Dermis blood vessel endothelial cell (primary cell): ENCODE measurements at regions not wholly inside any gene's neighbourhood (a gene's known extent, or its start where the extent isn't known, plus 50 kb on each side); places are given as distances from the start of the nearest gene placed in this dataset.

ENCODE experiments used
- DNase-seq: peaks from one replicate; pipeline ENCODE4 v3.0.0; 2010

DNA sequence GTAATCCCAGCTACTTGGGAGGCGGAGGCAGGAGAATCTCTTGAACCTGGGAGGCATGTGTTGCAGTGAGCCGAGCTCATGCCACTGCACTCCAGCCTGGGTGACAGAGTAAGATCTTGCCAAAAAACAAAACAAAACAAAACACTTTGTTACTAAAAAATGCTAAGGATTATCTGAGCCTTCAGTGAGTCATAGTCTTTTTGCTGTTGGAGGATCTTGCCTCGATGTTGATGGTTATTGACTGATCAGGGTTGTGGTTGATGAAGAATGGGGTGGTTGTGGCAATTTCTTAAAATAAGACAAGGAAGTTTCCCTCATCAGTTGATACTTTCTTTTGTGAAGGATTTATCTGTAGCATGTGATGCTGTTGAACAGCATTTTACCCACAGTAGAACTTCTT lies 196.8 kb upstream of the HDDC2 start:
- no peak for DNase-seq

DNA sequence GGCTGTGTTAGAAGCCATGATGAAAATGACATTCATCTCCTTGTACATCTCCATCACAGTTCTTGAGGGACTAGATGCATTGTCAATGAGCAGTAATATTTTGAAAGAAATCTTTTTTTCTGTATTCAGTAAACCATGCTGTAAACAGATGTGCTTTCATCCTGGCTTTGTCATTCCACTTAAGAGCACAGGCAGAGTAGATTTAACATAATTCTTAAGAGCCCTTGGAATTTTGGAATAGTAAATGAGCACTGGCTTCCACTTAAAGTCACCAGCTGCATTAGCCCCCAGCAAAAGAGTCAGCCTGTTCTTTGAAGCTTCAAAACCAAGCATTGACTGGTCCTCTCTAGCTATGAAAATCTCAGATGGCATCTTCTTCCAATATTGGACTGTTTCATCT lies 197.8 kb upstream of the HDDC2 start:
- no peak for DNase-seq

DNA sequence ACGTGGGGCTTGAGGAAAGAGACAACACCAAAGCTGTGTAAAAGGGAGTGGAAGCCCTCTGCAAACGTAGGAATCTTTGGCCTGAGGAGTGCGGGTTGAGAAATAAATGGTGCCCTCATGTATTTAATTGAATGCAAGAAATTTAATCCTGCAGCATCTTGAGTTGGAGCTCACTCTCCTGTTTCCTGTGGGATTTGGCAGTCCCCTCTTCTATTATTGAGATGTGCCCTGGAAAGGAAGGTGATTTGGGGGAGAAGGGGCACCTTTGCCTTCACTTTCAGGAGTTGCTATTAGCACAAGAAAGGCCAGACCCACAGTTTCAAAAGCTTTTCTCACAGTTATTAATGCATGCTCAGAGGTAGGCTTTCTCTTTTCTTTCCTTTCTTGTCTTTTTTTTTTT lies 201.4 kb upstream of the HDDC2 start:
- DNase-seq, result no peak

DNA sequence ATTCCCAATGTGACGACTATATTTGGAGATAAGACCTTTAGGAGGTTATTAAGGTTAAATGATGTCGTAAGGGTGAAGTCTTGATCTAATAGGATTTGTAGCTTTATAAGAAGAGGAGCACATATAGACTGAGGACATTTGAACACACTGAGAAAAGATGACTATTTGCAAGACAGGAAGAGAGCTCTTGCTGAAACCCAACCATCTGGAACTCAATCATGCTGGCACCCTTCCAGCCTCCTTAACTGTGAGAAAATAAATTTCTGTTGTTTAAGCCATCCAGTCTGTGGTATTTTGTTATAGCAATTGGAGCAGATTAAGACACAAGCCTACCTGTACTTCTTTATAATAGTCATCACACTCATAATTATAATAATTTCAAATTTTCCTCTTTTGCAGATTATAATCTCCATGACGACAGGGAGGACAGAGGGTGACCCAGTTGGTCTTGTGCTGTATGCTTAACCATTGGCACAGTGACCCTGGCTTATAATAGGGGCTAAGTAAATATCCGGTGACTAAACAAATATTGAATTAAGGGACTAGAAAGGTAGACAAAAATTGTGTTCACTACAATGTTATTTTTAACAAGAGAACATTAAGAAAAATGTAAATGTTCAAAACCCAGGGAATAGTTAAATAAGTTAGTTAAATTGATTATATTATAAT lies 206.4 kb upstream of the HDDC2 start:
- DNase-seq, result peak; percentile 73

DNA sequence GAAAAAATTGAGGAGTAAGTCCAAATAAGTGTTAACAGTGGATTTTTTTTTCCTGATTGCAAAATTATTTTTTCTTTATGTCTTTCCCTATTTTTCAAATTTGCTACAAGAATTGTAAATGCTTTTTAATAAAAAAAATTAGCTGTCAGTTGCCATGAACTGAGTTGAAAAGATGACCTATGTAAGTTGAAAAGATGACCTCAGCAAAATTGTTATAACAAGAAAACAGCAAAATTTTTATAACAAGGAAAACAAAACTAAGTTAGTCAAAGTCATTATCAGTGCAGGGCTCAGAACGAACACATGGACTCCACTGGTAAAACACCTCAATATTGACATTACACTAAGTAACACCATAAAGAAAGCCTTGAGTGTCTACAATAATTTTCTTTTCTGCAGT lies 207.0 kb upstream of the HDDC2 start:
- no peak for DNase-seq

DNA sequence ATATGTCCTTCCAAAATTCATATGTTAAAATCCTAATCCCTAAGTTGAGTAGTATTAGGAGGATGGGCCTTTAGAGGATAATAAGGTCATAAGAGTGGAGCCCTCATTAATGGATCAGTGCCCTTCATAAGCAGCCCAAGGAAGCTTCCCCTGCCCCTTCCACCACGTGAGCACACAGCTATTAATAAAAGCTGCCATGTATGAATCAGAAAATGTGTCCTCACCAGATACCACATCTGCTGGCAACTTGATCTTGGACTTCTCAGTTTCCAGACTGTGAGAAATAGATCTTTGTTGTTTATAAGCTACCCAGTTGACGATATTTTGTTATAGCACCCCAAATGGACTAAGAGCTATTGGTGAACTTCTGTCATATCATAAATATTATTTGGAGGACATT lies 207.7 kb upstream of the HDDC2 start:
- DNase-seq, result no peak

DNA sequence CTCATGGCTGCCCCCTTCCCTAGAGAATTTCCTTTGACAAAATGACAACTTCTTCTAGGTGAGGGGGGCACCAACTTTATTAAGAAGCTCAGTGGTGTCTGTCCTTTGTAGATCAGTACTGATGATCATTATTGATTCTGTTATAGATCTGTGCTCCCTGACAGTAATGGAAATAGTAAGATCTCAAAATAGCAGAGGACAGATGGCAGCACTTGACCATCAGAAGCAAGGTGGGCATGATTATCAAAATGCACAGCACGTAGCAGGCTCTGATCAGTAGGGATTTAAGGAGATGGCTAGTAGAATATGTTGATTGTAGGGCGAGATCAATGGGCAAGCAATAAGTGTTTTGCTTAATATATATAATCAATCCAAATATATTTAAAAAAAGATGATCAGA lies 208.6 kb upstream of the HDDC2 start:
- no peak for DNase-seq

DNA sequence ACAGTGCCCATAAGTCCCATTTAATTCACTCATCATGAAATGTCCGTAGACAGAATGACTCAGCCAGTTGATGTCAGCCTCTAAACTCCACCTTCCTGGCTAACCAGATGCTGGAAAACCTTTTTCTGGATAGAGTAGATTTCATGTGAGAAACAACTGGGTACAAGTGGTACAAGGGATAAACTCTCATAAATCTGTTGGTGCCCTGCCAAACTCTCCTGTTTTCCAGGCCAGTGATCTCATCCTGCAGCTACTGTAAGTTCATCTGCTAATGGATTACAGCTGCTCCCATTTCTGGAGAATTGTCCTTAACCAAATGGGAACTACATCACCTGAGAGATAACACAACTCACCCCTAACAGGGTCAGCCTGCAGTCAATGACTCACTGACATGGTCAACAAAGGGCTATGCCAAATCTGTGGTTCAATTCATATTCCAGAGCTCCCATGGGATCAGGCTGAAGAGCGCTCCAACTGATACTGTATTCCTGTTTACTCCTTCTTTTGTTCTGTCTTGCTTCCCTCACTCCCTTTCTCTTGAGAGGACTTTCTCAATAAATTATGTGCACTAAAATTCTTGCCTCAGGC lies 210.1 kb upstream of the HDDC2 start:
- DNase-seq, result peak; percentile 60

DNA sequence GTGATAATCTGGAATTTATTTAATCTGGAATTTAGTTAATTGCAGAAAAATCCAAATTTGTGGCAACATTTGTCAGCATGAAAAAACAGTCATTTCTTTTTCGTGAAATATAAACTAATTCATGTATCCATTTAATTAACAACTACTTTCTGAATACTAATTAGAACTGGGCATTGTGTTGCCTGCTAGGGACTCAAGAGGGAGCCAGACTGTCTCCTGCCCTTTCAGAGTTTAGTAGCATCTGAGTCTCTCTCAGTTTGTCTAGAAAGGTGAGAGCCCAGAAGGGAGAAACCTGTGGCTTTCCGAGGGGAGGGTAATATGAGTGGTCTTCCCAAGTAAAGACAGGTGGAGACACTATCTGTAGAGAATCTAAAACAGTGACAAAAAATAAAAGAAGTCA lies 210.9 kb upstream of the HDDC2 start:
- peak; percentile 22 for DNase-seq

DNA sequence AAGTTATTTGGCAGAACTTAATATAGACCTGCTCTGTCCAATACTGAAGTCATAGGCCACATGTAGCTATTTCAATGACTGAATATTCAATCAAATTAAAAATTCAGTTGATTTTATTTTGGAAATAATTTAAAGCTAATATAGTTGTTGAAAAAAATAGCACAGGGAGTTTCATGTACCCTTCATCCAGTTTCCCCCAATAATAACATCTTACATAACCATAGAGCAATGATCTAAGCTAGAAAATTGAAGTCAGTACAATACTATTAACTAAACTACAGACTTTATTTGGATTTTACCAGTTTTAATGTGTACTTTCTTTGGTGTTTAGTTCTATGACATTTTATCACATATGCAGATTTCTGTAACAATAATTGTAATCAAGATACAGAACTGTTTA lies 212.2 kb upstream of the HDDC2 start:
- DNase-seq, result no peak

DNA sequence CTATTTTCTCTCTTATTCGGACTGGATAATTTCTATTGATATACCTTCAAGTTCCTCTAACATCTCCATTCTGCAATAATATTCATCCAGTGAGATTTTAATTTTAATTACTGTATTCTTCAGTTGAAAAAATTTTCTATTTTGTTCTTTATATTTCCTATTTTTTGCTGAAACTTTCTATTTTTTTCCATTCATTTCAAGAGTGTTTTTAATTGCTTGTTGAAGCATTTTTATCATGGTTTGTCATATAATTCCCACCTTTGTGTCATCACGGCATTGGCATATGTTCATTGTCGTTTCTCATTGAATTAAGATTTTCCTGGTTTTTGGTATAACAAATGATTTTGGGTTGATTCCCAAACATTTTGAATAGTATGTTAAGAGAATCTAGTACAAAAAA lies 214.9 kb upstream of the HDDC2 start:
- DNase-seq, result no peak

DNA sequence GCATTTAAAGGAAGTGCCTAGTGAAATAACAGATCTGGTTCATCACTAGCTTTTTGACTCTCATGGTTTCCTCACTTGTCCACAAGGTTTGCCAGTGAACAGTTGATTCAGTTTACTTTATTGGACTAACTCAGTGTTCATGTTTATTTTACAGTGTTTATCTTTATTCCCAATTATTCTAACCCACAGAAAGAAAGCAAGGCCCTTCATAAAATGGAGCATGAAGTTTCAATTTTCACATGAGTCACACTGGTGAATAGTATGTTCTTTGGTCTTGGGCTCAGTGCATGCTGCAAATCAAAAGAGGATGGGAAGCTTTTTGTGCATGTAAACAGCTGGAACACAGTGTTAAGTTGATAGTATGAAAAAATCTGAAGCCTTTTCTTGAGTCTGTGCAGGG lies 217.6 kb upstream of the HDDC2 start:
- no peak for DNase-seq

DNA sequence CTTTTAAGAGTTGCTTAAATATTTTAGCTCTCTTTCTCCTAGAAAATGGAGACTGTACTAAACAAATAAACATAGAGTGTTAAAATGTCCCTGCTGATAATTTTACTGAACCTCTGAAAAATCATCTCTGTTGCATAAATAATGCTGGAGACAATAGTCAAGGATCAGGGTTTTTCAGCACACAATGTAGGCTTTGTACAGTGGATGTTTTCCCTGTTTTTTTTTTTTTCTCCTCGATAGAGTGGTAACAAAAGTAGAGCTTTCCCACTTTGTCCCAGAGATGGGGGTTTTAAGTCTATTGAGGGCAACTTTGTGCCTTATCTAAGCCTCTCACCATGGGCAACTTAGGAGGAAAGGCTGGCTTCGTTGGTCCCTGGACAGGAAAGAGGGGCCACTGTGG lies 222.6 kb upstream of the HDDC2 start:
- DNase-seq, result no peak

DNA sequence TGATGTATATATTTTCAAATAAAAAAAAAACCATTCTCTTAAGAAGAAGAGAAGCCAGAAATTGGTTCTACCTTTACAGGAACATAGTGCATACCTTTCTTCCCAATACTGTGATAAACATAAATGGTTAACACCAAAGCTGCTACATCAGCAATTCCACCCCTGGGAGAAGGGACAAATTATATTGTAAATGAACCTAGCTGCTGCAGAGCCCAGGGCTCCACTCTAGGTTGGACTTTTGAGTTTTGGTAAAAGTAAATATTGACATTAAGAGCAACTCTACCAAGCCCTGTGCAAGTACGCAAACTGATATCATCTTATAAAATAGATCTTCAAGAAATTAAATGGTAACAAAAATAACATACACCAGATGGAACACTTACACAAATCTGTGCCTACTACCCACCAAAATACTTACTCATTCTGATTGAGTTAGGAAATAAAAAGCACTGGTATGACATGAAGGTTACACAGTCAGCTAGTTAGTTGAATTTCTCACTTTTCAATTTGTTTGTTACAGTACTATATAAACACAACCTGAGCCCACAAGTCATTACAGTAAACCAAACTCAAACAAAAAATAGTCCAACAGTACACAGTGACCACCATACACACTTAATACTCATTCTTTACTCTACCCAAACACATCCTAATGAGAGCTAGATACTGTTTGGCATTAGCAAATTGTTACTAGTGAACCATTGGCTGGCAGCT lies 223.3 kb upstream of the HEY2 start:
- no peak for DNase-seq

DNA sequence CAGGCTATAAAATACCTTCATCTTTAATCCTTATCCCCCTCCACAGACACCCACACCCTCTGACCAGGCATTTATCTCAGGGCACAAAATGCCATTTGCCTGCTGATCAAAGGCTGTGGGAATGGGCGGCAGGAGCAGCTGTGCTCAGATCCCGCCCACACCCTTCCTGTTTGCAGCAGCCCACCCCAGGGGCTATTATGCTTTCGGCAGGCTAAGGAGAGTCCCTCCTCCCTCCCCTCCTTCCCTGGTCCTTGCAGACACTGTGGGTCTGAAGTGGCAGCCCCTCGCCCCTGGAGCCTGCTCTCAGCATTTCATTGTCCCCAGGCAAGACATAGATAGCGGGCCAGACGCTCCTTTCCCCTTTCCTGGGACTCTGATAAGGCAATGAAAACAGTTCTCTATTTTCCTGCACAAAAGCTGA lies 220.8 kb upstream of the HEY2 start:
- no peak for DNase-seq

DNA sequence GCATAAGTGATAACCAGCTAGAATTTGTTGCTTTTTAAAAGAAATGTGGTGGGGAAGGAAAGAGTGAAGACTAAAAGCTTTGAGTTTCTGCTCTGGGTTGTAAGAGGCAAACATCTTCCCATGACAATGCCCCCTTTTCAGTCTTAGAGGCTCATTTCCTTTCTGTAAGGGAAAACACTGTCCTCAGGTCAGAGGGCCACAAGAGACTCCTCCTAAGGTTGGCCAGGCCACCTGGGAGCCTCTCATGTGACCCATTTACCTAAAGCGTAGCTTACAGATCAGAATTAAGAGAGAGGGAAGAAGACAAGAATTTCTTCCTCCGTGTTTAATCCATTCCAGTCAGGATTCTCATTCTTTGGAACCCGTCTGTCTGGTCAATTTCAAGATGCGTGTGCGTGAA lies 220.4 kb upstream of the HEY2 start:
- DNase-seq, result no peak

DNA sequence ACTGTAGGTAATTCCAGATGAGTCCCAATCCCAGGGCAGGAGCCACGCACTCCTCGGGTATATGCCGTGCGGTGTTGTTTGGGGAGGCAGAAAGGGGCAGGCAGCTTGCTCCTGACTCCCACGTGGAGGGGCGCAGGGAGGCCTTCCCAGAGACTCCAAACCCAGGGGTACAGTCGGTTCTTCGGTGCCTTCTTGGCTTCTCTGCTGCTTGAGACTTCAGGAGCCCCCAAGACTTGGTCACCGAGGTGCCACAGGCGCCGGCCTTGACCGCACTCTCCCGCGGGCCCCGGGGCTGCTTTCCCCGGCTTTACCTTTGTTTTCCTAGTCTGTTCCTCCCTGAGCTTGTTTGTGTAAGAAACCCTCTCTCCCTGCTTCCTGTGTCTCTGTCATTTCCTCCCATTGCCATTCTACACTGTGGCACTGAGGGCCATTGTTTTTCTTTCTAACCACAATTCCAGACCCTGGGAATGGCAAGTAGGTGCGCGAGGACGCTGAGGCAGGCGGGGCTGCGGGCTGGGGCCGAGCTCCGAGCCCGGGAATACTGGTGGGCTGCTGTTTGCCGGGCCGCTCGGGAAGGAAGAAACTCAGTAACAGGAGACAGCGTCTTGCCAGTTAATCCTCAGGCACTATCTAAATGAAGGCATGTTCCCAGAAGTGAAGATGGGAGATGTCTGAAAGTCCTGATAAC lies 215.6 kb upstream of the HEY2 start:
- peak; percentile 21 for DNase-seq

DNA sequence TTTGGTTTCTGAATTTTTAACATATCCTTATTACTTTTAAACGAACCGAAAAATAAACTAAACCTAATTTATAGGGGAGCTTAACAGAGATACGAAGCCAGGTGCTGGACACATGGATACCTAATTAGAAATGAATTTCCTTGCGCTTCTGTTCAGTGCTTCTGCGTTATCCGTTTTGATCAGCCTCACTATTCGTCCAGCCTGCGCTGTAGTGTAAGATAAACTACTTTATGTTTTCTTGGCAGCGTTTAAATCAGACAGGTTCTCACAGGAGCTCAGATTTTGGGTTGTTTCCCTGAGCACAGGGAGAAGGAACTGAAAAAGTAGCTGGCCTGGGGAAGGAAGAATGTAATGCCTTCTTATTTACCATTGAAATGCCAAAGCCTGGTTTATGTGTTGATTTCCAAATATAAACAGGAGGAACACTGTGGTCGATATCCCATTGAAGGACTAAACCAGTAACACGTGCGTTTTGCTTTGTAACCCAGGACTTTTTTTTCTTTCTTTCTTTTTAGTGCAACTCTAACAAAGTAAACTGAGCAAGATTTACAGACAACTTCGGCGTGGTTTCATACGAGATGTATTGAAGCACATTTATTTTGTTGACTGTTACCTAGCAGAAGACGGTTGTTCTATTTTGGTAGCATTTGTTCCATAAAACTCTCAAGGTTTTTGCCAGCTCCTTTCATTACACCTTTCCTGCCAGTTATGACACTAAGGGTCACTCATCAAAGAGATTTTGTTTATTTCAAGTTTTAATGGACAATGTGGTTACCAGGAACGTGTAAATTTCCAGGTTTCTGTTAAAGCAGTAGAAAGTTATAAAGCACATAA lies 214.8 kb upstream of the HEY2 start:
- peak; percentile 10 for DNase-seq

DNA sequence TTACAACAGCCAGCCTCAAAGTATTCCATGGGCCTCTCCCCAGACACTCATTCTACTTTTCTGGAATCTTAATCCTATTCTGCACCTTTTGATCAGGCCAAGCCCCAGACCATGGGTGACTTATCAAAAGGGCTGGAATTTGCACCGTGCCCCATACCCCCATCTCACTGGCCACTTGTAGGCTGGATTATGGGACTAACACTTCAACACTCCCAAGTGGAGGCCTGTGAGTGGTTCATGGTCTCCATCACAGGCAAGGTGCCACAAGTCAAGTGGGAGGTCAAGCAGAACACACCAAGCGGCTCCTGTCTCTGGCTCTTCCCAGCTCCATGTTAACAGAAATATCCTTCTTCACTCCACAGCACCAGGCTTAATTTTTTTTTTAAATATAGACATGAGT lies 212.3 kb upstream of the HEY2 start:
- DNase-seq, result no peak

DNA sequence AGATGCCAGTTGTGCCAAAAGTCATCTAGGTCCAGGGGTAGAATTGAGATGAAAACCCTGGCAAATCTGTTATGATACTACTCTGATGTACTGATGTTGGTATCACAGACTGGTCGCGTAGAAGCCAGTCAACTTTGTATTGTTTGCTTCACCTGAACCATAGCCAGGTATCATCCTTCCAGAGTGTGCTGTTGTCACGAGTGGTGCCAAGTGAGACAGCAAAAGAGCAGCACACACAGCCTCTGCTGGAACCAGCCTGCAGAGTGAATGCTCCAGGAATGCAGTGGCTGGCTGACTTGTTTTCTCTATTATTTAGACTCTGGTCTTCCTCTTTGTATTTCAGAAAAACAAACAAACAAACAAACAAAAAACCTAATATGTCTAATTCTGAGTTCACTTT lies 209.5 kb upstream of the HEY2 start:
- no peak for DNase-seq

DNA sequence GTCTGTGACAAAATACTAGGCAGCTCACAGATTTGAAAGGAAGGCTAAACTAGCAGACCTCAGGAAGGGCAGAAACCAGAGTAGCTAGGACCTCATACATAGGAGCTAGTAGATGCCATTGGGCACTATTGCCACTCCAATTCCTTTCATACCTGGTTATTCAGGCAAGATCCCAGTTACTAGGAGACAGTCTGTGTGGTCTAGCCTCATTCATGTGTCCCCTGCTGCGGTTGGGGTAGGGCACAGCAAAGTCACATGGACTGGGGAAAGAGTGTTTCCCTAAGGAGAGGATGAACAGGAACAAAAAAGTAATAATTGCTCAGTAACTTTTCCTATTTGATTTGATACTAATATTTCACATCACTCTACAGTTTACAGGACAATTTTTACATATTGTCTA lies 204.6 kb upstream of the HEY2 start:
- DNase-seq, result no peak

DNA sequence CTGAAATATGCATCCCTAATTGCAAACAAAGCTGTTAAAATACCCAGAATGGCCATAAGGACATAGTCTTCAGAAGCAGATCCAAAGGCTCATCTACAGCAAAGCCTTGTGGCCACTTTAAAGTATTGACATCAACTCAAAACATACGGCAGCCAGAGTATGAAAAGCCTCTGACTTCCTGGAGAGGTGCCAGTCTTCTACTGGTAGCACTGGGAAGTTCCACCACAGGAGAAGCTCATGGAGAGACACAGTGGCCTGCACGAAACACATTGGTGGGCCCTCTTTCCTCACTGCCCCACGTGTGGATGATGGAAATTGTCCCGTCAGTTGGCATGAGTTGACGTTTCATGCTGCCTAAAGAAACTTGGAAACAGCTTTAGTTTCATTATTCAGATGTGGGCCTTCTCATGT lies 202.6 kb upstream of the HEY2 start:
- peak; percentile 20 for DNase-seq

DNA sequence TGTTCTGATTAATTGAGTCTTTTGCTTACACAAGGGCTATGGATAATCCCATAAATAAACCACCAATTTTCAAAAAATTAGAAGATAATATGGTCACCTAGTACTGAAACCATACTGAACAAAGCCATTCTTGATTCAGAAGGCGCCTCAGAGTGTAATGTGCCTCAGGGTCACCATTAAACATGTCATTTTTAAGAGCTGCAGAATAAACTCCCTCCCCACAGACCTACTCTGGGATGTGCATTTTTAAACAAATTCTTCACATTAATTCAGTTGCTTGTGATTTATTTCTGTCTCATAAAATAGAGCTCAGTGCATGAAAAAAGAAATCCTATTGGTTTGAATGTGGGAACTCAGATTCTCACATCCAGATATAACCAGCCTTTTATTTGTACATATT lies 202.1 kb upstream of the HEY2 start:
- no peak for DNase-seq
